Stomach (tissue), 8 donors: ENCODE measurements at regions not wholly inside any gene's neighbourhood (a gene's known extent, or its start where the extent isn't known, plus 50 kb on each side); places are given as distances from the start of the nearest gene placed in this dataset.

Experiments used
- DNase-seq, 2 donors: peaks; one replicate each; pipeline versions ENCODE4 v3.0.0 to v3.0.0-alpha.2; 2013 to 2019
- H3K27ac ChIP-seq, 5 donors: fragments of 200-600 bp in 4 of 5; sonication (generic) in 4 of 5; one replicate each; pipeline ENCODE4 v1.5.1; 2013 to 2019; ENCODE audit warnings: mild to moderate bottlenecking in 1 of 5, moderate library complexity in 1 of 5
- H3K27me3 ChIP-seq, 3 donors: fragments of 200-600 bp; sonication (generic); one replicate each; pipeline ENCODE4 v1.5.1; 2017 to 2019; ENCODE audit warnings: mixed run types in 1 of 3
- H3K36me3 ChIP-seq, 4 donors: fragments of 200-600 bp; sonication (generic); 1 replicate in 3 of 4; 2 replicates in 1 of 4; pipeline ENCODE4 v1.5.1; 2016 to 2019
- H3K4me1 ChIP-seq, 4 donors: fragments of 200-600 bp; sonication (generic); one replicate each; pipeline ENCODE4 v1.5.1; 2016 to 2019
- H3K4me3 ChIP-seq, 4 donors: fragments of 200-600 bp; sonication (generic) in 3 of 4; one replicate each; pipeline ENCODE4 v1.5.1; 2016 to 2019; ENCODE audit warnings: mild to moderate bottlenecking in 1 of 4
- H3K9me3 ChIP-seq, 4 donors: fragments of 200-600 bp; sonication (generic); one replicate each; pipeline ENCODE4 v1.5.1; 2016 to 2019
- EP300 ChIP-seq: sonication (generic); formaldehyde crosslinking; IDR thresholded peaks from one replicate; pipeline ENCODE4 v1.6.1; 2017; ENCODE audit warnings: antibody characterized with exemption
- POLR2A ChIP-seq, 4 donors: fragments of 450-650 bp; IDR thresholded peaks; one replicate each; pipeline ENCODE4 v1.6.1; 2016; ENCODE audit warnings: antibody characterized with exemption in 4 of 4, control low read depth in 2 of 4, mild to moderate bottlenecking in 1 of 4, moderate library complexity in 1 of 4
- POLR2AphosphoS5 ChIP-seq, 3 donors: sonication (generic); formaldehyde crosslinking; IDR thresholded peaks; one replicate each; pipeline ENCODE4 v1.6.1; 2016; ENCODE audit warnings: antibody characterized with exemption in 3 of 3
- WGBS, 5 donors: extraction: QIAGEN DNeasy Blood & Tissue Kit in 3 of 5; methylation state at CpG; one replicate each; pipeline versions ENCODE4 v1.1.5 to v1.1.7; 2013 to 2018; 5-methylcytosine and 5-hydroxymethylcytosine counted together
- intact Hi-C: fragments of 100-400 bp; cut with DNase I; formaldehyde crosslinking; loops from one replicate; pipeline ENCODE4 v1.15.1; 2023; ENCODE audit warnings: low total_unique reads
- TF ChIP-seq, protein P1 (sequence below), 7 experiments: fragments of 450-650 bp in 4 of 7; fragments of 200-600 bp in 3 of 7; sonication (generic) in 3 of 7; IDR thresholded peaks; one replicate each; pipeline ENCODE4 v1.5.1; 2016 to 2019; ENCODE audit warnings: antibody characterized with exemption in 7 of 7, control low read depth in 2 of 7, mild to moderate bottlenecking in 1 of 7
- donor health status: healthy with polysubstance abuse.
- donor health status: Bipolar disorder and iron deficiency.
- donor health status: healthy.

DNA sequence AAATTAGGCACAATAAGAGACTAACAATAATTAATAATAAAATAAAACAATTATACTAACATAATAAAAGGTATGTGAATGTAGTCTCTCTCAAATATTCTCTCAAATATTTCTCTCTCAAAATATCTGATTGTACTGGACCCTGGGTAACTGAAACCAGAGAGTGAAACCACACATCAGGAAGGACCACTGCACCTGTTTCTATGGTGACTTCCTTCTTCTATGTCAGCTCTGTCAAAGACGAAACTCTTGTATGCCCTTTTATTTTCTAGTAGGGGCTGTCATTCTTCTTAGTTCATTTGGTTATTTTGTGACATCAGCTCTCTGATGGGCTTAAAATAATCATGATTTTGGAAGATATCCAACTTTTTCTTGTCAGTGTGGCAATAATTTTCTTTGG, 428.0 kb upstream of the TPK1 start:
- no peaks in the 10 kb centered on the region for H3K4me1 ChIP-seq
- H3K27me3 ChIP-seq = no peaks in the 10 kb centered on the region
- no peak for DNase-seq
- intact Hi-C loops = no loop called here
- no peak overlapping the region for H3K27ac ChIP-seq
- 0 to 73% (median 10%) methylated on average over 1 of the region's 1 CpG for WGBS, 5 donors
- TF ChIP-seq POLR2A (IDR thresholded peaks at IDR 0.05) (no peak), EP300 (no peak), POLR2AphosphoS5 (IDR thresholded peaks at IDR 0.05) (no peak)
- TF ChIP-seq, protein P1, sequence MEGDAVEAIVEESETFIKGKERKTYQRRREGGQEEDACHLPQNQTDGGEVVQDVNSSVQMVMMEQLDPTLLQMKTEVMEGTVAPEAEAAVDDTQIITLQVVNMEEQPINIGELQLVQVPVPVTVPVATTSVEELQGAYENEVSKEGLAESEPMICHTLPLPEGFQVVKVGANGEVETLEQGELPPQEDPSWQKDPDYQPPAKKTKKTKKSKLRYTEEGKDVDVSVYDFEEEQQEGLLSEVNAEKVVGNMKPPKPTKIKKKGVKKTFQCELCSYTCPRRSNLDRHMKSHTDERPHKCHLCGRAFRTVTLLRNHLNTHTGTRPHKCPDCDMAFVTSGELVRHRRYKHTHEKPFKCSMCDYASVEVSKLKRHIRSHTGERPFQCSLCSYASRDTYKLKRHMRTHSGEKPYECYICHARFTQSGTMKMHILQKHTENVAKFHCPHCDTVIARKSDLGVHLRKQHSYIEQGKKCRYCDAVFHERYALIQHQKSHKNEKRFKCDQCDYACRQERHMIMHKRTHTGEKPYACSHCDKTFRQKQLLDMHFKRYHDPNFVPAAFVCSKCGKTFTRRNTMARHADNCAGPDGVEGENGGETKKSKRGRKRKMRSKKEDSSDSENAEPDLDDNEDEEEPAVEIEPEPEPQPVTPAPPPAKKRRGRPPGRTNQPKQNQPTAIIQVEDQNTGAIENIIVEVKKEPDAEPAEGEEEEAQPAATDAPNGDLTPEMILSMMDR (IDR thresholded peaks at IDR 0.05) = no peak
- H3K4me3 ChIP-seq = no peak overlapping the region
- H3K9me3 ChIP-seq = peaks cover 0 to 10% (median 2%) of the 10 kb centered on the region in 4 donors
- H3K36me3 ChIP-seq = no peaks in the 10 kb centered on the region

GRCh38 chr7:145252031-145252430, 416.2 kb upstream of the TPK1 start:
- Histone ChIP-seq H3K4me3 (no peak overlapping the region), H3K4me1 (no peaks in the 10 kb centered on the region), H3K27me3 (no peaks in the 10 kb centered on the region), H3K27ac (no peak overlapping the region), H3K36me3 (no peaks in the 10 kb centered on the region), H3K9me3 (peaks cover 0 to 19% (median 8%) of the 10 kb centered on the region in 4 donors)
- intact Hi-C loops = no loop called here
- TF ChIP-seq POLR2AphosphoS5 (IDR thresholded peaks at IDR 0.05) = no peak
- TF ChIP-seq, protein P1 (IDR thresholded peaks at IDR 0.05) = no peak
- no peak for TF ChIP-seq EP300
- no peak for TF ChIP-seq POLR2A (IDR thresholded peaks at IDR 0.05)
- DNase-seq = no peak

GRCh38 chr7:145224775-145225174, 388.9 kb upstream of the TPK1 start:
- no peaks in the 10 kb centered on the region for H3K36me3 ChIP-seq
- intact Hi-C loops = no loop called here
- no peak overlapping the region for H3K4me3 ChIP-seq
- no peaks in the 10 kb centered on the region for H3K4me1 ChIP-seq
- no peaks in the 10 kb centered on the region for H3K27me3 ChIP-seq
- 38 to 52% (median 42%) methylated on average over 4 of the region's 4 CpGs for WGBS, 5 donors
- TF ChIP-seq, protein P1 (IDR thresholded peaks at IDR 0.05) = no peak
- TF ChIP-seq POLR2A (IDR thresholded peaks at IDR 0.05) (no peak), EP300 (no peak), POLR2AphosphoS5 (IDR thresholded peaks at IDR 0.05) (no peak)
- DNase-seq = no peak
- H3K27ac ChIP-seq = no peak overlapping the region
- peaks cover 0 to 23% (median 2%) of the 10 kb centered on the region in 4 donors for H3K9me3 ChIP-seq

DNA sequence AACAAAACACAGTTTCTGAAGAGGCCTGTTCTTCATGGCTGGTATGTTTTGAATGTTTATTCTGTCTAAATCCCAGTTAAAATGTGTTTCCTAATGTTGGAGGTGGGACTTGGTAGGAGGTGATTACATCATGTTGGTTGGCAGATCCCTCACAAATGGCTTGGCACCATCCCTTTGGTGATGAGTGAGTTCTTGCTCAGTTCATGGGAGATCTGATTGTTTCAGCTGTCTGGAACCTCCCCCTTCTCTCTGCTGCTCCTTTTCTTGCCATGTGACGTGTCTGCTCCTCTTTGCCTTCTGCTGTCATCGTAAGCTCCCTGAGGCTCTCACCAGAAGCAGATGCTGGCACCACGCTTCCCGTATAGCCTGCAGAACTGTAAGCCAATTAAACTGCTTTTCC, 383.6 kb upstream of the TPK1 start:
- no peak overlapping the region for H3K4me3 ChIP-seq
- no peaks in the 10 kb centered on the region for H3K4me1 ChIP-seq
- TF ChIP-seq, protein P1 (IDR thresholded peaks at IDR 0.05) = no peak
- TF ChIP-seq POLR2A (IDR thresholded peaks at IDR 0.05) = no peak
- TF ChIP-seq POLR2AphosphoS5 (IDR thresholded peaks at IDR 0.05) = no peak
- no peak for TF ChIP-seq EP300
- no peak for DNase-seq
- H3K9me3 ChIP-seq = peaks cover 0 to 20% (median 5%) of the 10 kb centered on the region in 4 donors
- no peaks in the 10 kb centered on the region for H3K36me3 ChIP-seq
- intact Hi-C loops = no loop called here
- no peaks in the 10 kb centered on the region for H3K27me3 ChIP-seq
- H3K27ac ChIP-seq = no peak overlapping the region
- WGBS, 5 donors = 71 to 84% (median 76%) methylated on average over 4 of the region's 4 CpGs
